GM21529 (cell line): ENCODE measurements at regions not wholly inside any gene's neighbourhood (a gene's known extent, or its start where the extent isn't known, plus 50 kb on each side); places are given as distances from the start of the nearest gene placed in this dataset.
"Not testable (repeated sequence)": the region's sequence is repeated elsewhere in the genome, so short reads cannot be mapped to it uniquely, and the experiment has no call there.

ENCODE experiments used
- ATAC-seq: cut with Tn5 transposase; IDR thresholded peaks from one replicate; pipeline ENCODE4 v1.9.1; 2021; ENCODE audit not compliant: unreplicated experiment

DNA sequence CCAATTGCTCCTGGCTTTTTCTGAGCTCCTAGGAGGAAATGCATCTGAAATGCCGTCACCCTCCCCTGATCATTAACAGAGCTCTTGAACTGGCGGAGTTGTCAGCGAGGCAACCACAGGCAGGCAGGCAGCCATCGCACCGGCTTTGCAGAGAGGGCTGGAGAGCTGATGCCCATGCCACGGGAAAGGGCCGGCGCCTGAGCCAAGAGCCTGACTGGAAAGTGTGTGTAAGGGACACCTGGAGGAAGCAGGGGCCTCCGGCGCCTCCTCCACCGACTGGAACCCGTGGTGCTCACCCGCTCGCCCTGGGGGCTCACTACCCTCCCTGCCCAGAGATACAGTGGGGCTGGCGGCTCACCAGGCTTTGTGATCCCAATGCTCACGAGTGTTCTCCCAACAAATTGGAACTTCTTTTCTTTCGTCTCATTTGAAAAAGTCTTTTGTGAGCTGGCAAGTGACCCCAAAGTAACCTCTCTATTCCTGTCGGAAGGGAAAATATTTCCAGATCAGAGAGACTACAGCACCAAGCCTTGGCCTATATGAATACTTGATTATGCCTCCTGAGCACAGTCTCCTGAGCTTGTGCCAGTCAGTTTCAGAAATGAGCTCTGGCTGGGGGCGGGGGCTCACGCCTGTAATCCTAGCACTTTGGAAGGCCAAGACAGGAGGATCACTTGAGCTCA is 97.7 kb upstream of the SLC25A33 start:
- ATAC-seq = no peak

- no peak for ATAC-seq
Observed at GRCh38 chr1:9442278-9442846, 96.9 kb upstream of the SLC25A33 start.

- no peak for ATAC-seq
Observed at GRCh38 chr1:9442986-9443385, 96.3 kb upstream of the SLC25A33 start.

DNA sequence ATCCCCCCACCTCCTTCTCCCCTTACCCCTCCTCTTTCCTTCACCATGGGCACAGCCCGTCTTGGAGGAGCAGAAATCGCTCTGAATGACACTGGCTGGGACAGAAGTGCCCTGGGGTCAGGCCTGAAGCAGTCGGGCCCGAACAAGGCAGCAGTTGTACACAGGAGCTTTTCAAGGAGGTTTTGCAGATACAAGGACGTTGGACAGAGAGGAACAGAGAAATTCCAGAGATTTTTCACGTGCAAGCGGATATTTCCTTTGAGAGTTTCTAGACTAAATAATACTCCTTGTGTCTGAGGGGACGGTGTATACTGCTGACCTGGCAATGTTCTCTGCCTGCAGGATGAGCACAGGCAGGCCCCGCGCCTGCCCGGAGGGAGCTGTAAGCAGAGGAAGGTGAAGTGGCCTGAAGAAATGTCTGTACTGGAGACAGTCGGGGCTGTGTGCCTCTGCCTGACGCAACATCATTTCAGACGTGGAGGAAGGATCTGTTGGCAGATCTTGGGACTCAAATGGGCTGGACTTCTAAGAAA is 95.3 kb upstream of the SLC25A33 start:
- ATAC-seq = no peak

DNA sequence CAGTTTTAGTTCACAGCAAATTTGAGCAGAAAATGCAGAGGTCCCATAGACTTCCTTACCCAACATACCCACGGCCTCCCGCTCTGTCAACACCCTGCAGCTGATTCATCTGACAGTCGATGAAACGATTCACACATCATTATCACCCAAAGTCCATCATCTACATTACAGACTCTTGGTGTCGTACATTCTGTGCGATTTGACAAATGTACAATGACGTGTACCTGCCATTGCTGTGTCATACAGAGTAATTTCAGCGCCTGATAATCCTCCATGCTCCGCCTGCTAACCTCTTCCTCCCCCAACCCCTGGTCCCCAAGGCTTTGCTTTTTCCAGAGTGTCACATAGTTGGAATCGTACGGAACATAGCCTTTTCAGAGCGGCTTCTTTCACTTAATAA is 94.7 kb upstream of the SLC25A33 start:
- ATAC-seq = no peak

GRCh38 chr1:9445081-9445480 is 94.2 kb upstream of the SLC25A33 start:
- not testable (repeated sequence) for ATAC-seq

GRCh38 chr1:9447215-9447960 is 91.9 kb upstream of the SLC25A33 start:
- no peak for ATAC-seq

DNA sequence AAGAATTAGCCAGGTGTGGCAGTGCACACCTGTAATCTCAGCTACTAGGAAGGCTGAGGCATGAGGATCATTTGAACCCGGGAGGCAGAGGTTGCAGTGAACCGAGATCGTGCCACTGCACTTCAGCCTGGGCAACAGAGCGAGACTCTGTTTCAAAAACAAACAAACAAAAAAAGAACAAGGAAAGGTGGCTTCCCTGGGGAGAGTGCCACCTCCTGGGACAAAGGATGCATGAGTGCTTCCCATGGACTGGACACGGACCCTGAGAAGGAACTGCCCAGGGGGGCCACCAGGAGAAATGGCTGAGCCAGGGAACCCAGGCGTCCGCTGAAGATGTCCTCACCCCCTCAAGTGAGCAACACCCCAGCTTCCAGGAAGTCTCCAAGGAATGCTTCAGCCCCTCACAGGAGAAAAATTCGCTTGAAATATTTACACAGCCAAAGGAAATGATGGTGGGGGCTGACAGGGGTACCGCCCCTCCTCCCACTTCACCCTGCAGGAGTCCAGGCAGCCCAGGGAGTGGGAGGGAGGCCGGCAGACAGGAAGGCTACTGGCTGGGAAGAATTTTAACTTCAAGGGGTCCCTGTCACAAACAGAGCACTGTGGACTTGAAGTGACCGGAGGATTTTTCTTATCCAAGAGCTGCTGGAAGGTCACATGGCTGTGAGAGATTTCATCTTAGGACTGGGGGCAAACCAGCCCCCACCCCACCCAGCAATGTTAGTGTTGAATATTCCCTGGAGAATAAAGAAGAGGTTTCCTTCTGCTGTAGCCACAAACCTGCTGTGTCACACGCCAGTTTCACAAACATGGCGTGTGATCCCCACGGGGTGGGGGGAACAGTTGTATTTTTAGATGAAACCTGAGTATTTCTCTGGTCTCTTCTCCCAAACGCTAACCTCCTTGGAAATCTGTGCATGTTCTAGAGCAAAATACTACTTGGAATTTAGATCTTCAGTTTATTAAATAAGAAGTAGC is 90.8 kb upstream of the SLC25A33 start:
- no peak for ATAC-seq

DNA sequence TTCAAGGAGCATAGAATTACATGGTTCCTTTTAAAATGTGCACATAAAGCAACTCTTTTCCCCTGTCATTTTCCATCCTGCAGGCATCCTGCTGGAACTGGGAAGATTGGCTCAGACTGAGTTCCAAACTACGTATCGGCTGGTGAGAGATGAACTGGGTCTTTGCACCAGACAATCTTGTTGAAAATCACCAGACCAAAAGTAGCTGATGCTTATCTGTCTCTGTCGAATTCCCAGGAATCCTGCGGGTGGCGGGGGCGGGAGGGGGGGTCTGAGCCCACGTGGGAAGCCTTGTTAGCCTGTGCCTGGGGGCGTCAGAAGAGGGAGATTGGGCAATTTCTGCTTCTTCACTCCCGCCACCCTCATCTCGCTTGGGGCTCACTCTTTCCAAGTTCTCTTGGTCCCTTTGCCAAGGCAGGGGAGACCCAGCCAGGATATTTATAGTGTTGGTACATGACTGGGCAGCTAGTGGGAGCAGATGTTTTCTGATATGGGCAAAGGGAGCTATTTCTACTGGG is 90.1 kb upstream of the SLC25A33 start:
- ATAC-seq = no peak

DNA sequence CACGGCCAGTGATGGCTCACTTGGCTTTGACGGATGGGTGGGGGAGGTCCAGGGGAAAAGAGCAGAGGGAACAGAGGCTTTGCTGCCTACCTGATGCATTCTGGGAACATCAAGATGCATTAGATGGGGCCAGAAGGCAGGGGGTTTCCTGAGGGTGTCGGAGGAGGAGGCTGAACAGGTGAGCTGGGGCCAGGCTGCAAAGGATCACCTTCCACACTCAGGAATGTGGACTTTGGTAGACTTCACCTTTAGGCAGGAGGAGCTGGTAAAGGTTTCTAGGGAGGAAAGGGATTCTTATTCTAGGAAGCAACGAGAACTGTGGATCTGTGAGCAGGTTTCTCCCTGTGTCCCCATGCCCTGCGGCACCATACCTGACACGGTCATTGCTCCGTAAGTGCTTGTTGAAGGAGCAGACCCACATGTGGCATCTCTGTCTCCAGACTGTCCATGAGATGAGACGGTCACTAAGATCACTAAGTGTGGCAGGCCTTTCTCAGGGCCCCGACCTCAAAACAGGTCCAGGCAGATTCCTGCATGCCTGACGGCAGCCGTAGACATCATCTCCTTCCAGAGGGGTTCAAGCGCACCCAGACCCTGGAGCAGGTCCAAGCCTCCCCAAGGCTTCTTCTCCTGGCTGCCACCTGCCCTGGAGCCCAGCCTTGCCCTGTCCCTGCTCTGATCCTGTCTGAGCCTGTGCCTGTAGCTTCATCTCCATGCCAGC is 89.1 kb upstream of the SLC25A33 start:
- no peak for ATAC-seq

GRCh38 chr1:9451081-9451480 is 88.2 kb upstream of the SLC25A33 start:
- ATAC-seq = no peak

DNA sequence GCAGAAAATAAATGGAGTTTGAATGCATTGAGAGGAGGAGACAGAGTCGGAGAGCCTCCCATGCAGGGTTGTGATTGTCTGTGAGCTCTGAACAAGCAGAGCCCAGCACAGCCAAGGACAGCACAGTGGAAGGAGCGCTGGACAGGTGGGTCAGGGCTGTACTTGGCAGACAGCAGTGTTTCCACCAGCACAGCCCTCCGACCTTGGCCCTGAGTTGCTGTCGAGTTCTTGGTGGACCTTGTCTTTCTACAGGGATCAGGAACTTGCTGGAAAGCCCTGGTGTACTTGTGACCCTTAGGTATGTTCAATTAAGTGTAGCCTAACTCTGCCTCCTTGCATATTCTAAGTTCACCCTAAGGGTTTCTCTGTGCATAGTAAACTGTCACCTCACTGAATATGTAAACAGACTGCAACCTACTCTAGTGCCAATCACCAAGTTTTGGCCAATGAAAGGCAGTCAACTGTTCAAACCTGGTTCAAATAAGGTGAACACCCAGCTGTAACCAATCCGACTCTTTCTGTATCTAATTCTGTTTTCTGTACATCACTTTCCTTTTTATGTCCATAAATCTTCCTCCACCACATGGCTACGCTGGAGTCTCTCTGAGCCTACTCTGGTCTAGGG is 86.6 kb upstream of the SLC25A33 start:
- no peak for ATAC-seq

GRCh38 chr1:9453375-9453774 is 85.9 kb upstream of the SLC25A33 start:
- ATAC-seq = no peak

DNA sequence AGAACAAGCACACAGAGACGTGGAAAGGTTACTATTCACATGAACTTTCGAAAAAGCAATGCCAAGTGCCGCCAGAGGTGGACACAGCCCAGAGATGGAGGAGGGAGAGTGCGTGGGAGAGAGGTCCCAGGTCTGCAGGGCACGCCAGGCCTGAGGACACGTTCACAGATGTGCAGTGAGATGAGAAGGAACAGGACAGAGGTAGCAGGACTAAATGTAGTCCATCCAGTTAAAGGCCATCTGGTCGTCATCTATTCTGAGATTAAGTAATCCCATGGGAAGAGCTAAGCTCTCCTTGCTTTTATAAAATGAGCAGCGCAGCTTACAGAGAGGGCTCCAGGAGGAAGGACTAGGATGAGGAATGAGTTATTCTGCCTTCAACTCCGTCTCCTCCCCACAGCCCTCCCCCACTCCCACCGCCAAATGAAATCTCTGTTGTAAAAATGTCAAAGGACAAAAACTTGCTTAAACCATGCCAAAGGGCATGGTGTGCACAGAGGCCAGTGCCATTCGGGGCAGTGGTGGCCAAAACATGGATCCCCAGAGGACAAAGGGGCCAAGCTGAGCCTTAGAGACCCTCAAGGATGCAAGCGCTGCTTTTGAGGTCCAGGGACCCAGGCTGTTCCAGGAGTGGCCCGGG is 85.4 kb upstream of the SLC25A33 start:
- no peak for ATAC-seq

GRCh38 chr1:9454494-9455066 is 84.7 kb upstream of the SLC25A33 start:
- no peak for ATAC-seq

DNA sequence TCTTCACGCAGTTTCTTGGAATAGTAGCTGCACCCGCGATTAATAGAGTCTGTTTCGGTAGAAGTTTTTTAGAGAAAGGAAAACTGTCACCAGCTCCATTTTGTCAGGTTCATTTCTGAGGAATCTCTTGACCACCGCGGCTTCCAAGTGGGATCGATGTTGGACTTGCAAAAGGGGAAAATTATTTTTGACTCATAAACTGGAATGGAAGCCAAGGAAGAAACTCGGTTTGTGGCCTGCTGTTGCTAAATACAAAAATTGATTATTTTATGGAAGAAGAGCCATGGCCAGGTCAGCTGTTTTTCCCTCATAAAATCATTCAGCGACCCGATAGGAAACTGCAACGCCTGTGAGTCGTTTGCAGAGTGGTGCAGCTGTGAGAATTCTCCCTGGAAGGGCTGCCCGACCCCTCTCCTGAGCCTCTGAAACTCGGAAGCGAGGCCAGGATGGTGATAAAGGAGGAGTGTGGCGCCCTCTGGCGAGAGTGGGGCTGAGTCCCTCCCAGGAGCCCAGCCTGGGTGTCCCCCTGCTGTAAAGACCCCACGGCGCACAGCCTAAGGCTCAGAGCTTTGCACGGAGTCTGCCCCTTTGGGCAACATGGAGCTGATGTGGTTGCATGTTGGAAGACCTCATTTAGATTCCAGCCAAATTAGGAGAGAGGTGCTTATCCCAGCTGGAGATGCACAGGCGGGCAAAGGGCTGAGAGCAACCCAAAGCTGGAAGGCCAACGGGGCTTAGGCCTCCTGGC is 83.6 kb upstream of the SLC25A33 start:
- no peak for ATAC-seq

- ATAC-seq = no peak
Observed at GRCh38 chr1:9456833-9457232, 82.4 kb upstream of the SLC25A33 start.

DNA sequence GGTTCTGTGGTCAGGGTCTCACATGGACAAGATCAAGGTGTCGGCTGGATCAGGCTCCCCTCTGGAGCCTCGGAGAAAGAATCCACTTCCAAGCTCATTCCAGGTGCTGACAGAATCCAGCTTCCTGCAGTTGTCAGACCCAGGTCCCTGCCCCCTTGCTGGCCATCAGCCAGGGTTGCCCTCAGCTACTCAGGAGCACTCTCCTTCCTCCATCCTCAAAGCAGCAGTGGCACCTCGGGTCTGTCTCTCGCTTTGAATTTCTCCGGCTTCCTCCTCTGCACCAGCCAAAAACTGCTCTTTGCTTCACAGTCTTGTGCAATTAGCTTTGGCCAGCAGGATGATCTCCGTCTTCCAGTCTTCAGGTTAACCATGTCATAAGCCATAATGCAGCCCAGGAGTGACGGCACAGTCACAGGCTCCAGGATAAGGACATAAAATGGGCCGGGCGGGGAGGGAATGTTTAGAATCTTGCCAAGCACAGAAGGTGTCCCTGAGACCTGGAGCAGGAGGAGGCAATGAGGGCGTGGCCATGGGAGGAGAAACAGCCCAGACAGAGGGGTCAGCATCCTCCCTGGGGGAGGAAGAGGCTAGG is 79.4 kb upstream of the SLC25A33 start:
- ATAC-seq = no peak
